Stimulated activated CD4-positive, alpha-beta T cell treated with anti-CD3 and anti-CD28 coated beads, Interleukin-1b, Interleukin-23, amount 100 ng/mL, for 48 hours (primary cell): ENCODE measurements at regions not wholly inside any gene's neighbourhood (a gene's known extent, or its start where the extent isn't known, plus 50 kb on each side); places are given as distances from the start of the nearest gene placed in this dataset.

Source experiments
- DNase-seq: peaks from one replicate; pipeline ENCODE4 v3.0.0-alpha.2; 2020

- DNase-seq, result no peak
These were observed 111.5 kb upstream of the CITED2 start for GRCh38 chr6:139485742-139486475.

- DNase-seq, result no peak
These were observed 110.7 kb upstream of the CITED2 start for GRCh38 chr6:139485185-139485584.

- DNase-seq, result no peak
These were observed 108.6 kb upstream of the CITED2 start for GRCh38 chr6:139483079-139483478.

- DNase-seq, result no peak
These were observed 107.8 kb upstream of the CITED2 start for GRCh38 chr6:139482287-139482686.

GRCh38 chr6:139480356-139481165, 106.1 kb upstream of the CITED2 start:
- DNase-seq, result no peak

- DNase-seq, result no peak
These were observed 105.2 kb upstream of the CITED2 start for GRCh38 chr6:139479433-139480222.

GRCh38 chr6:139475646-139476045, 101.2 kb upstream of the CITED2 start:
- no peak for DNase-seq

- no peak for DNase-seq
These were observed 100.8 kb upstream of the CITED2 start for GRCh38 chr6:139475241-139475640.

GRCh38 chr6:139474145-139475108, 100.0 kb upstream of the CITED2 start:
- DNase-seq, result no peak

- DNase-seq, result no peak
These were observed 99.3 kb upstream of the CITED2 start for GRCh38 chr6:139473731-139474130.

GRCh38 chr6:139473231-139473701, 98.8 kb upstream of the CITED2 start:
- DNase-seq, result no peak

GRCh38 chr6:139472351-139473015, 98.0 kb upstream of the CITED2 start:
- no peak for DNase-seq

- no peak for DNase-seq
These were observed 96.5 kb upstream of the CITED2 start for GRCh38 chr6:139470997-139471396.

- no peak for DNase-seq
These were observed 93.9 kb upstream of the CITED2 start for GRCh38 chr6:139468178-139468819.

GRCh38 chr6:139457476-139457875, 83.0 kb upstream of the CITED2 start:
- DNase-seq, result no peak

- DNase-seq, result no peak
These were observed 77.9 kb upstream of the CITED2 start for GRCh38 chr6:139452148-139452876.

- no peak for DNase-seq
These were observed 75.2 kb upstream of the CITED2 start for GRCh38 chr6:139449611-139450000.

GRCh38 chr6:139448998-139449610, 74.7 kb upstream of the CITED2 start:
- no peak for DNase-seq

GRCh38 chr6:139448051-139448649, 73.7 kb upstream of the CITED2 start:
- no peak for DNase-seq

GRCh38 chr6:139447656-139447975, 73.2 kb upstream of the CITED2 start:
- DNase-seq, result no peak
